ENCODE measurements at regions not wholly inside any gene's neighbourhood (a gene's known extent, or its start where the extent isn't known, plus 50 kb on each side); places are given as distances from the start of the nearest gene placed in this dataset.

DNA sequence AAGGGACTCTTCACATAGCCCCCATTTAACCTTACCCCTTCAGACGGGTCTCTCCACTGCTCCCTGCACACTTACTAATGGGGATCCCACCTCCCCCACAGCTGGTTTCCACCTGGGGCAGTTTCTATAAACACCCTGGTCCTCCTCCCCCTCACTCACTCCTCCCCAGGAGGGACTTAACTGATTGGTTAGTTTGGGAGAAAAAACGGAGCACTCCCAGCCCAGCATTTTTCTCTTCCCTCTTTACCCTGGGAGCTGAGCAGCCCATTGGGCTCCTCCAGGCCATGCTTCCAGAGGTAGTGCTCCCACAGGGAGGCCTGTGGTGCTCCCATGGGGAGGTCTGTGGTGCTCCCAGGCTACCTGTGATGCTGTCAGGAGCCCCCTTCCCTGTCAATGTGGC is 93.7 kb downstream of the MIS18A start:
- intact Hi-C loops (cut with DNase I) = no loop called here
- DNase-seq = no peak

DNA sequence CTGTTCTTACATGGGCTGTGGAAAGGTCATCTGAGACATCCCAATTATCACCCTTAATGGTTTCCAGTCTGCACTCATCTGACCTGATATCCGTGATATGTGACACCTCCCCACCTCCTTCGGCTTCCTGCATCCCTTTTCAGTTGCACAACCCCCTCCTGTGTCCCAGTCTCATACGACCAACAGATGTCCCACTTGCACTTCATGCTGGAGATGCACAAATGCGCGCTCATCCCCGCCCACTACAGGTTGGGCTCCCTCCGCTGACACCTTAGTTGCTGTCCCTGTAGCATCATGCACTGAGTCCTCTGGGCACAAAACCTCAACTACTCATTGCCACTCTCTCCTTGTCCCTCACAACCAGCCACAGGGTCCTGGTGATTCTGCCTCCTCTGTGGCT is 94.4 kb downstream of the MIS18A start:
- no peak for DNase-seq
- intact Hi-C loops (cut with DNase I) = no loop called here

DNA sequence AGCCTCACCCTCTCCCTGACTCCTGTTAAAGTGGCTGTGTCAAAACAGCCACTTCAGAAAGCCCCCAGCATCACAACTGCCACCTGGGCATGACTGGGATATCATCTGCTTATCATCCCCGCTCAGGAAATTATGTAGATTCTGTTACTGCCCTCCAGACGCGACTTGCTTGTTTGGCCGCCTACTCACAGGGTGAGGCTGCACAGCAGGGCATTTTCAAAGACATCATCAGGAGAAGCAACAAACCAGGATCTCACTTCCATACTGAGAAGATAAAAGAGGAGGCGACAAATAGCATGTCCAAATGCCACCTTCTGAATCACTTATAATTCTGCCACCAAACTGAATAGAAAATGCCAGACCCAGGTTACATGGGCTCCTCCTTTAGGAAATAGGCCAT is 94.8 kb downstream of the MIS18A start:
- intact Hi-C loops (cut with DNase I) = no loop called here
- no peak for DNase-seq

DNA sequence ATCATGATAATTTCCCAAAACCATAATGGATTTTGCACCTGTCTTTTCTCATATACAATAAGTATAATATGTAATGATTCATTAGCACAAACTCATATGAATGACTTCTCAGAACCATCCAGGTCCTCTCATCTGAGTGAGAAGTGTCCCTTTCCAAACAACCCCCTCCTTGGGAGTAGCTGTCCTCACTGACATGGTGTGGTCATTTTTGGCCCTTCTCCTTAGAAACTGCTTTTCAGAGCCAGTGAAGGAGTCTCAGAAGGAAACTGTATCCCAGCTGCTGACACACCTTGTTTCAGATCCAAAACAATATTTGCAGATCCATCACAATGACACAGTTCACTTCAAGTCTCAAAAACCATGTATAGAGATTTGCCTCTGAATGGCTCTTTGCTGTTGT is 95.5 kb downstream of the MIS18A start:
- no peak for DNase-seq
- intact Hi-C loops (cut with DNase I) = no loop called here

DNA sequence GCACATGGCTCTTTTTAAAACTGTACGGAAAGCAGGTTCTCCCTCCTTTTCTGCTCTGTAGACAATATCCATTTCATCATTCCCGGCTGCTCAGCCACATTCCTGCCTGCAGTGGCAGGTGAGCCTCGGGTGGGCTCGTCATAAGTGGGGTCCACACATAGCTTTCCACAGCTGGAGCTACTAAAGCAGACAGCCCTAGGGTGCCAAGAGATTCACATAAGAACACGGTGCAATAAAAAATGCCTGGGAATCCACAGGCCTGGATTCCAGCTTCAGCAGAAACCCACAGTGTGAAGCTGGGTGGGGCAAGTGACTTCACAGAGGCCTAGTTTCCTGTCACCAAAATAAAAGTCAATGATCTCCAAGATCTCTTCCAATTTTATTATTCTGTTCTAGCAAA is 96.4 kb downstream of the MIS18A start:
- DNase-seq = no peak
- intact Hi-C loops (cut with DNase I) = no loop called here

DNA sequence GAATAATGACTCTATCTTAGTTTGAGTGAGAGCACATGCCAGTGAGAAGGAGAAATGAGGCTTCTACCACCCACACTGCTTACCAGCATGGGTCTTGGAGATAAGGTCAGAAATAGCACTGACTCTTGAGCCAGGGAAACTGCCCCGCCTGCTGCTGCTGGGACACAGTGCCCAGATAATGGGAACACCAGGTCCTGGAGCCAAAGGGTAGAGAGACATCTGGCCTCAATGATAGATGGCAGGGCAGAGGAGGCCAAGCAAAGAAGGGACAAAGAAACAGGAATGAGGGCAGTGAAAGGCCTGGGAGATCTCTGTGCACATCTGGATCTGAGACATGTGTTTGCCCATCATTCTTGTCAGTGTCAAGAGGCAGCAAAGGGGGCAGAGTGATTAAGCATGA is 97.4 kb downstream of the MIS18A start:
- intact Hi-C loops (cut with DNase I) = no loop called here
- no peak for DNase-seq

DNA sequence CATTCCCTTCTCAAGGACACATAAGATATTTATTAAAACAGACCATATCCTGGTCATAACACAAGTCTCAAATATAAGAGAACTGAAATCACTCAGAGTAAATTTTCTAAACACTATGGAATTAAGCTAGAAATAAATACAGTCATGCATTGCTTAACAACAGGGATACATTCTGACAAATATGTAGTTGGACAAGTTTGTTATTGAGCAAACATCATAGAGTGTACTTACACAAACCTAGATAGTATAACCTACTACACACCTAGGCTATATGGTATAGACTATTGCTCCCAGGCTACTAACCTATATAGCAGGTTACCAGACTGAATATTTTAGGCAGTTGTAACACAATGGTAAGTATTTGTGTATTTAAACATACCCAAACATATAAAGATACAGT is 104.0 kb downstream of the MIS18A start:
- intact Hi-C loops (cut with DNase I) = no loop called here

DNA sequence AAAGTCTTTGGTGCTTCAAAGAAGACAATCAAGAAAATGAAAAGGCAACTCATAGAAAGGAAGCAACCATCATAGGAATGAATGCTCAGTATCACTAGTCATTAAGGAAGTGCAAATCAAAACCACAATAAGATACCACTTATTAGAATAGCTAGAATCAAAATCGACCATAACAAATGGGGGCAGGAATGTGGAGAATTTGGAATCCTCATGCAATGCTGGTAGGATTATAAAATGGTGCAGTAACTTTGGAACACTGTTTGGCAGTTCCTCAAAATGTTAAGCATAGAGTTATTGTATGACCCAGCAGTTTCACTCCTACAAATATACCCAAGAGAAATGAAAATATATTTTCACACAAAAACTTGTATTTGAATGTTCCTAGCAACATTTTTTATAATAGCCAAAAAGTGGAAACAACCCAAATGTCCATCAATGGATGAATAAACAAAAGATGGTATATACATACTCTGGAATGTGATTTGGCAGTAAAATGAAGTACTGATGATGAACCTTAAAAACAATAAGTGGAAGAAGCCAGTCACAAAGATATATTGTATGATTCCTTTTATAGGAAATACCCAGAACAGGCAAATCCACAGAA is 105.6 kb downstream of the MIS18A start:
- no peak for DNase-seq
- intact Hi-C loops (cut with DNase I) = no loop called here

More for the DNA sequence above, 104.0 kb downstream of the MIS18A start:
- DNase-seq = no peak

DNA sequence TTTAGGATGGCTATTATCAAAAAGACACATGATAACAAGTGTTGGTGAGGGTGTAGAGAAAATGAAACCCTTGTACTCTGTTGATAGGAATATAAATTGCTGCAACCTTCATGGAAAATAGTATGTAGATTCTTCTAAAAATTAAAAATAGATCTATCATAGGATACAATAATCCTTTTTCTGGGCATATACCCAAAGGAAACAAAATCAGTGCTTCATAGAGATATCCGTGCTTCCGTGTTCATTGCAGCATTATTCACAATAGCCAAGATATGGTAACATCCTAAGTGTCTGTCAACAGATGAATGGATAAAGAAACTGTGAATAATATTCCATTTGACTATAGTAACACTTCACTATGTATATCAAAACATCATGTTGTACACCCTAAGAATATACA is 106.7 kb downstream of the MIS18A start:
- DNase-seq = no peak
- intact Hi-C loops (cut with DNase I) = no loop called here

DNA sequence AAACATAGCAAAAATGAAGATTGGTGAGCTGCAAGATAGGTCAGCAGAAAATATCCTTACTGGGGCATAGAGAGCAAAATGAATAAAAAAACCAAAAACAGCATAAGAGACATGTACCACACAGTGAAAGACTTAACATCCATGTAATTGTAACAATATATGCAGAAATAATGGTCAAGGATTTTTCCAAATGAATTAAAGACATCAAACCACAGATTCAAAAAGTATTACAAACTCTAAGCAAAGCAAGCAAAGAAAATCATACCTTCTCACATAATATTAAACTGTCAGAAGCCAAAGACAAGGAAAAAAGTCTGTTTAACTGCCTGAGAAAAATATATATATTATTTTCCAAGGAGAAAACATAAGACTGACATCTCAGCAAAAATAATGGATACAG is 111.3 kb downstream of the MIS18A start:
- no peak for DNase-seq
- intact Hi-C loops (cut with DNase I) = no loop called here

DNA sequence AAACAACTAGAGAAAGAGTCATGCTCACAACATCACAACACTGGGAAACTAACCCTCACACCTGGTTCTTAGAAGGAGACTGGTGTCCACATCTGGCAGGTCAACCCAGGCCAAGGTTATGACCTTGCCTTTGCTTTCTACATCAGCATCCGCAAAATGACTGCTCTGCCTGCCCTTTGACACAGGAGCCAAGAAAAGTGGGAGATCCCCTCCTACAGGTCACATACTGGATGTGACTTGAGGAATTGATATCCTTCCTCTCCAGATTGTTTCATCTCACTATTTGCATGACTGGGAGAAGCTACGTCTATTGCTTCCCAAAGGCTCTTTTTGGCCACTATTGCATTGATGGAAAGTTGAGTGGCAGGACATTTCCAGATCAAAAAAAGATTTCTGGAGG is 115.5 kb downstream of the MIS18A start:
- intact Hi-C loops (cut with DNase I) = no loop called here
- DNase-seq = no peak

DNA sequence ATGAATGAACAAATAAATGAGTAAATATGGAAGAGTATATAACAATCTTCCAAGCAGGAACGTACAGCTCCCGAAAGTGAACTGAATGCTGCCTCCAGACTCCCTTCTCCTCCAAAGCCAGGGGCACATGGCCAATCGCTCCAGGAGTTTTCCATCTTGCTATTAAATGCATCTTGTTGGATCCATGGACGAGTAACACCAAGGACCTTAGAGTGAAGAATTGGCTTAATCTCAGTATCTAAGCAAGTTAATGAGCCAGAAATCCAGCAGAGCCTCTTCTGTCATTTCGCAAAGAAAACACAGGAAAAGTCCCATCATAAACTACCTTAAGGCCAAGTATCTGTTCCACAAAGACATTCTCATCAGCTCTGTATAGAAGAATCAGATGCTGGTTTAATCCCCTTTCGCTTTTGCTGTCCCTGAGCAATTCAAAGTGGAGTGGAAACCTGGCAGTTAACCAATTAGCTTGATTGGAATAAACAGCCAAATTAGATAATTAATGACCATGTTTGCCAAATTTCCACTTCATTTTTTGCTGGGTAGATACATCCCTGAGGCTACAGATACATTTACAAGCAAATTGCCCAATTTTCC is 116.0 kb downstream of the MIS18A start:
- DNase-seq = no peak
- intact Hi-C loops (cut with DNase I) = no loop called here

DNA sequence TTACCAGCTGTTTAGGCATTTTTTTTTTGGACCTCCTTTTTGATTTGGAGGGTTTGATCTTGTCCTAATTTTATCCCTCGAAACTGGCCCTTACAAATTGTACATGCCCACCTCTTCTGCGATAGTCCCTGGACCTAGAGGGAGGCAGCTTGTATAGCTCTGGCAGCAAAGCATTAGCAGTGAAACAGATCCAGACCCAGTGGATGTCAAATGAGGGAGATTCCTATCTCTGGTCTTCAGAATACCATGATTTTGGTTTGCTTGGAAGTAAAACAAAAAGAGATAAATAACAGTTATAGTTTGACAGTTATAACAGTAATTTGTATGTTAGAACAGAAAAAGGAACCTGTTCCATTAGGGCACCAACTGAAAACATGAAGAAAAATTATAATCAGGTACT is 123.6 kb downstream of the MIS18A start:
- intact Hi-C loops (cut with DNase I) = loop anchor here (10.0 kb wide), 1 partner anchor 60 kb away; no protein-coding TSS in a partner anchor
- DNase-seq = no peak

DNA sequence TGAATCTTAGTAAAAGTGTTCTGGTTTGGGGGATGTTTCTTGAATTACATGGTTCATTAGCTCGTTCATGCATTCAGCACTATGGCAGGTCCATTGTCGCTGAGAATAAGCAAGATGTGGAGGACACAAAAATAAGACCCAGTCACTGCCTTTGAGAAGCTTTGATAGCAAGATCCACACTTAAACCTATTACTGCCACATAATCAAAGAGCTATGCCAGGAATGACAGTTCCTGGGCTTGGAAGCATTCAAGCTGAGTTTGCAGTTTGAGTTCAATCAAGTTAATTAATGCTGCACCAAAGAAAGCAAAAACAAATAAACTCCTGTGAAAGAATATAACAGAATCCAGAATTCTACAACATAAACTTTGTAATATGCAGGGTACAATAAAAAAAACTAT is 131.8 kb downstream of the MIS18A start:
- intact Hi-C loops (cut with DNase I) = no loop called here
- DNase-seq = no peak

DNA sequence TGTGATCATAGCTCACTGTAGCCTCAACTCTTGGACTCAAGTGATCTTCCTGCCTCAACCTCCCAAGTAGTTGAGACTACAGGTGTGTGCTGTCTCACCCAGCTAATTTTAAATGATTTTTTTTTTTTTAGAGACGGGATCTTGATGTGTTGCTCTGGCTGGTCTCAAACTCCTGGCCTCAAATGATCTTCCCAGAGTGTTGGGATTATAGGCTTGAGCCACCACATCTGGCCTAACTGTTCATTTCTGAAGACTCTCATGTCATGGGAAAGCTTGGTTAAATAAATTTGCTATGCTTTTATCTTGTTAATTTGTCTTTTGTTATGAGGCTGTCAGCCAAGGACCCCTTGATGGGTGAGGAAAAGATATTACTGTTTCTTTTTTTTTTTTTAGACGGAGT is 134.0 kb downstream of the MIS18A start:
- DNase-seq = no peak
- intact Hi-C loops (cut with DNase I) = no loop called here

DNA sequence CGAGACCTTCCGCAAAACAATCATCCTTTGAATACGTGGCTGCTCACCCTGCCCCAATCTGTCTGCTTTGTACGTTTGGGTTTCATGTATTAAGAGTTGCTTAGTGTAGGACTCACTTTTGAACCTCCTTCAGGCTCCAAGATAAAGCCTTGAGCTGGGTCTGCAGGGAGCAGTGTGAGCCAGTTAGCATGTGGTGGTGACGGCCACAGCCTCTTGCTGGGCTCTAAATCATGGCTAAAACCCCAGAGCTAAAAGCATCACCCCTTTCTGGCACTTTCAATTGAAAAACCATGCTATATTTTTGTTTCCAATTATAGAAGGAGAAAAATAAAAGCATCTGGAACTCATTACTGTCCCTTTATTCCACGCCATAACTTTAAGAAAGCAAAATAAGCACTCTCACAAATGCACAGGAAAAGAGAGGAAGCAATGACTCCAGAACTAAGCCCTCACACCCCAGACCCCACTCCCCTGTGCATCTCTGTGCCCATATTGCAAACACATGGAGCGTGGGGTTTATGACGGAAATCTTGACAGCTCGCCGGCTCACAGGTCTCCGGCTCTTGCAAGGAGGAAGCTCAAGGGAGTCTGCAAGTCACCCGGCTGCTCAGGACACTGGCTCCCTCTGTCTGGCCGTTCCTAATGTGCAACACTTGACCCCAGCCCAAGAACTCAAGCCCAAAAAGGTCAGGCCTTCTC is 135.5 kb downstream of the MIS18A start:
- intact Hi-C loops (cut with DNase I) = no loop called here
- DNase-seq = no peak

DNA sequence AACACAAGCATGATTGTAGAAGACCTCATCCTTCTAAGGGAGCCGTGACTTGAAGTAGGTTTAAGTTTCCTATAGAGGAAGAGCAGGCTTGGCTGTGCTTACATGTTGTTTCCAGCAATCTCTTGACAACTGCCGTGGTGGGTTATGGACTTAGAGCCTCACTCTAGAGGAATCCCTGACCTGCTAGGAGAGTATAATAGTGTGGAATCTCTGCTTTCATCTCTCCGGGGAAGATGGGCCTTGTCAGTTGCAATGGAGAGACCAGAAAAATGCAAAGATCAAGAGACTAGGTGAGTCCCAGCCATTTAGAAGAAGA is 137.6 kb downstream of the MIS18A start:
- no peak for DNase-seq
- intact Hi-C loops (cut with DNase I) = no loop called here

DNA sequence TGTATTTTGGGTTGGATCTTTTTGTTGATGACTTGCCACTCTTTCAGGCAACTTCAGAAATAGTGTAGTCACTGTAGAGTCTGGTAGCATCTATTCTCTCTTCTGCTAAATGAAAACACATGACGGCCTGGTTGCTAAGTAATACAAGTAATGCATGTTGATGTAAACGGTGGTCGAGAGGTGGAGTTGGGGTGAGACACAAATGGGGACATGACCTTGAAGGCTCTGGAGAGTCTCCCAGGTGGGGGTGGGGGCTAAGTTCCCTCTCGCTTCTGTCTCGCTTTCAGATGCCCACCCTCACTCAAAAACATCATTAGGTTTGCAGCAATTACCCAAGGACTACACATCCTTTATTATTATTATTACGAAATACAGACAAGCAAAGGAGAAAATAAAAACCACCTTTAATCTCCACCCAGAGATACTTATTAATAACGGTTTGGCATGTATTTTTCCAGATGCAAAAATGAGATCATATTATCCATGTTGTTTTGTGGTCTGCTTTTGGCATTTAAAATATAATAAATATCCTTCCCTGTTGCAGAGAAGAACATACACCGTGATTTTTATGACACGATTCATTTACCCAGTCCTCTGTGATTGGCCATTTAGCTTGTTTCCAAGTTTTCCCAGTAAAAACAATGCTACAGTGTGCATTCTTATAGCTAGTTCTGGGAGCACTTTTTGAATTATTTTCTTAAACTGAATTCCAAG is 138.1 kb downstream of the MIS18A start:
- intact Hi-C loops (cut with DNase I) = no loop called here
- DNase-seq = no peak

DNA sequence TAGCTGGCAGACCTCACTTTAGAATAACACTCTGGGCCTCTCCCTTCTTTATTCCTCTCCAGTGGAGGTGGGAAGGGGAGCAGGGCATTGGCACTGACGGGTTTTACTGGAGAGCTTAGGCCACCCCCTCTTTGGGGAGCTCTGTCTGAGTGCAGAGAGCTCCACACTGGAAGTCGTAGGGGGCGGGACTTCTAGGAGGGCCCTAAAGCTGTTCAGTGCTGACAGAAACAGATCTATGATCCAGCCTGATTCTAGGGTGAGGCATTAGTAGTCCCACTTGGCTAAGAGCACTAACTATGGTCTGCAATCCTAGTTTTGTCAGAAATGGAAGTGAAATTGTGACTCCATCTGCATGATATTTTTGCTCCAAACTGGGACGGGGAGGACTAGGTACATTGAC is 138.7 kb downstream of the MIS18A start:
- intact Hi-C loops (cut with DNase I) = no loop called here
- no peak for DNase-seq

DNA sequence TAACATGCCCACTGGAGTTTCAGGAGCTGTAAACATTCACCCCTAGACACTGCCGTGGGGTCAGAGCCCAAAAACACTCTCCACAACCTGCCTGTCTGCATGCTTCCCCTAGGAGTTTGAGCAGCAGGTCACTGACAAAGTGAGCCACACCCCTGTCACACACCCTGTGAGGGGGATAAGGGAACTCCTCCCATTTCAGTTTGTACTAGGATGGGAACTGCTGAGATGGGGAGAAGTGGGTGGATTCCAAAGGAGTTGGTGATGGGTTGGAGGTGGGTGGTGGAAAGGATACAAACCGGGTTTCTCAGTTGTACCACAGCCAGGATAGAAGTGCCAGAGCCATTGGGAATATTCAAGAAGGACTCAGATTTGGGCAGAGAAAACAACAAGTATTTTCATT is 140.2 kb downstream of the MIS18A start:
- intact Hi-C loops (cut with DNase I) = loop anchor here (5.0 kb wide), 1 partner anchor 266 kb away; the partner anchor contains the start of gene HUNK
- no peak for DNase-seq

DNA sequence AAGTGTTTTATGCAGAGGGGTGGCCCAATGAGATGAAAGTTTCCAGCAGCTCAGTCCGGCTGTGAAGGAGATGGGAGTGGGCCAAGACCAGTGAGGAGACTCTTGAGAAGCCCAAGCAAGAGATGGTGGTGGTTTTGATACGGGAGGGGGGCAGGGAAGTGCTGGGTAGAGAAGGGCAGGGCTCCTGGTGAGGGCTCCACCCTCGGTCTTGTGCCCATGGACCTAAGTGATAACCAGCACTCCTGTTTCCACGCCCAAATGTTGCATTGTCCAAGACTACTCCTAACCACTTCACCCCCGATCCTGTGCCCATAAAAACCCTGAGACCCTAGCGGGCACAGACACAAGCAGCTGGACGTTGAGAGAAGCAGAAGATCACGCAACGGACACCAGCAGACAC is 140.9 kb downstream of the MIS18A start:
- no peak for DNase-seq
- intact Hi-C loops (cut with DNase I) = loop anchor here (5.0 kb wide), 1 partner anchor 266 kb away; the partner anchor contains the start of gene HUNK

DNA sequence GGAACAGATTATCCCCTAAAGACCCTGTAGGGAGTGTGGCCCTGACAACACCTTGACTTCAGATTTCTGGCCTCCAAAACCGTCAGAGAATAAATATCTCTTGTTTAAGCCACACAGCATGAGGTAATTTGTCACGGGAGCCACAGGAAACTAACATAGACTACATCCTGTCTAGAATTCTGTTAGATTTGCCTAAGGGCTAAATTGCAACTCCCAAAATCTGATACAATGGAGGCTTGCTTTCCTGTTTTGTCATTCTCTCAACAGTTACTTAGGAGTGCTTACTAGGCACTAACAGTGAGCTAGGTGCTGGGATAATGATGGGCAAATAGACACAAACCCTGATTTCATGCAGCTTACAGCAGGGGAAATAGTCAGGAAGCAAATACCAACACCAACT is 141.6 kb downstream of the MIS18A start:
- no peak for DNase-seq
- intact Hi-C loops (cut with DNase I) = loop anchor here (5.0 kb wide), 1 partner anchor 265 kb away; the partner anchor contains the start of gene HUNK
